Keratinocyte (primary cell): ENCODE measurements at regions not wholly inside any gene's neighbourhood (a gene's known extent, or its start where the extent isn't known, plus 50 kb on each side); places are given as distances from the start of the nearest gene placed in this dataset.

Source experiments
- DNase-seq: peaks from one replicate; pipeline ENCODE4 v3.0.0-alpha.2; 2011; ENCODE audit warnings: low read depth, missing footprints, low spot score
- FAIRE-seq: peaks from 2 replicates; lab custom pipeline; 2011; peaks lifted over from hg19 to GRCh38; lab: Jason Lieb, UNC
- H2AFZ ChIP-seq: 2 replicates; pipeline ENCODE4 v1.6.0; 2012; ENCODE audit warnings: low read length, control low read depth, inconsistent platforms; ENCODE audit not compliant: control insufficient read depth
- H3K27ac ChIP-seq: 2 replicates; pipeline ENCODE4 v1.5.1; 2011; ENCODE audit warnings: low read length; ENCODE audit not compliant: control insufficient read depth, insufficient read depth
- H3K27me3 ChIP-seq: 3 replicates; pipeline ENCODE4 v1.6.0; 2011; ENCODE audit warnings: low read length; ENCODE audit not compliant: control insufficient read depth, insufficient read depth; ENCODE audit errors: extremely low read depth
- H3K36me3 ChIP-seq, 2 experiments: 2 replicates in 1 of 2; 3 replicates in 1 of 2; pipeline ENCODE4 v1.5.1; 2011; ENCODE audit warnings: low read length in 2 of 2, mild to moderate bottlenecking in 1 of 2; ENCODE audit not compliant: control insufficient read depth in 2 of 2, insufficient read depth in 2 of 2; ENCODE audit errors: extremely low read depth in 1 of 2
- H3K4me1 ChIP-seq: 3 replicates; pipeline ENCODE4 v1.5.1; 2011; ENCODE audit warnings: low read length; ENCODE audit not compliant: control insufficient read depth, insufficient read depth; ENCODE audit errors: extremely low read depth
- H3K4me2 ChIP-seq: 3 replicates; pipeline ENCODE4 v1.6.0; 2011; ENCODE audit warnings: low read depth, low read length; ENCODE audit not compliant: control insufficient read depth, insufficient read depth; ENCODE audit errors: extremely low read depth
- H3K4me3 ChIP-seq, 3 experiments: fragments of 200-600 bp in 1 of 3; sonication (generic) in 1 of 3; 2 replicates in 2 of 3; 3 replicates in 1 of 3; pipeline ENCODE4 v1.5.1; 2011 to 2016; ENCODE audit warnings: low read length in 3 of 3, mild to moderate bottlenecking in 3 of 3, control low read depth in 2 of 3, inconsistent platforms in 1 of 3, low read depth in 1 of 3, mixed read lengths in 1 of 3, mixed run types in 1 of 3, moderate library complexity in 1 of 3; ENCODE audit not compliant: control insufficient read depth in 2 of 3, insufficient read depth in 2 of 3; ENCODE audit errors: extremely low read depth in 1 of 3
- H3K79me2 ChIP-seq: 2 replicates; pipeline ENCODE4 v1.6.0; 2012; ENCODE audit warnings: low read length; ENCODE audit not compliant: control insufficient read depth, insufficient read depth
- H3K9ac ChIP-seq: 3 replicates; pipeline ENCODE4 v1.6.0; 2011; ENCODE audit warnings: low read length; ENCODE audit not compliant: control insufficient read depth, insufficient read depth; ENCODE audit errors: extremely low read depth
- H3K9me1 ChIP-seq: 3 replicates; pipeline ENCODE4 v1.6.0; 2011; ENCODE audit warnings: low read length; ENCODE audit not compliant: control insufficient read depth, insufficient read depth; ENCODE audit errors: extremely low read depth
- H3K9me3 ChIP-seq: 2 replicates; pipeline ENCODE4 v1.5.1; 2012; ENCODE audit warnings: low read depth, low read length; ENCODE audit not compliant: control insufficient read depth
- H4K20me1 ChIP-seq: 3 replicates; pipeline ENCODE4 v1.6.0; 2011; ENCODE audit warnings: low read length; ENCODE audit not compliant: control insufficient read depth, insufficient read depth; ENCODE audit errors: extremely low read depth
- EZH2 ChIP-seq: IDR thresholded peaks from one replicate; pipeline ENCODE4 v1.6.1; 2012; ENCODE audit warnings: inconsistent platforms, mild to moderate bottlenecking, low read length, moderate library complexity
- dilution Hi-C: fragments of 300-500 bp; cut with MboI; formaldehyde crosslinking; loops from one replicate; pipeline ENCODE4 v1.7.0; 2020; ENCODE audit warnings: low sequenced_read_pairs; ENCODE audit not compliant: extremely low pct_ligation_motif_present
- TF ChIP-seq, protein P1 (sequence below), 3 experiments: IDR thresholded peaks in 1 of 3; conservative IDR thresholded peaks in 1 of 3; optimal IDR thresholded peaks in 1 of 3; 2 replicates in 2 of 3; 3 replicates in 1 of 3; pipeline versions ENCODE3 to v1.5.1; 2011; ENCODE audit warnings: low read length in 3 of 3, mild to moderate bottlenecking in 3 of 3, moderate library complexity in 2 of 3, control low read depth in 1 of 3, inconsistent platforms in 1 of 3; ENCODE audit not compliant: insufficient read depth in 2 of 3; ENCODE audit errors: extremely low read depth in 1 of 3

DNA sequence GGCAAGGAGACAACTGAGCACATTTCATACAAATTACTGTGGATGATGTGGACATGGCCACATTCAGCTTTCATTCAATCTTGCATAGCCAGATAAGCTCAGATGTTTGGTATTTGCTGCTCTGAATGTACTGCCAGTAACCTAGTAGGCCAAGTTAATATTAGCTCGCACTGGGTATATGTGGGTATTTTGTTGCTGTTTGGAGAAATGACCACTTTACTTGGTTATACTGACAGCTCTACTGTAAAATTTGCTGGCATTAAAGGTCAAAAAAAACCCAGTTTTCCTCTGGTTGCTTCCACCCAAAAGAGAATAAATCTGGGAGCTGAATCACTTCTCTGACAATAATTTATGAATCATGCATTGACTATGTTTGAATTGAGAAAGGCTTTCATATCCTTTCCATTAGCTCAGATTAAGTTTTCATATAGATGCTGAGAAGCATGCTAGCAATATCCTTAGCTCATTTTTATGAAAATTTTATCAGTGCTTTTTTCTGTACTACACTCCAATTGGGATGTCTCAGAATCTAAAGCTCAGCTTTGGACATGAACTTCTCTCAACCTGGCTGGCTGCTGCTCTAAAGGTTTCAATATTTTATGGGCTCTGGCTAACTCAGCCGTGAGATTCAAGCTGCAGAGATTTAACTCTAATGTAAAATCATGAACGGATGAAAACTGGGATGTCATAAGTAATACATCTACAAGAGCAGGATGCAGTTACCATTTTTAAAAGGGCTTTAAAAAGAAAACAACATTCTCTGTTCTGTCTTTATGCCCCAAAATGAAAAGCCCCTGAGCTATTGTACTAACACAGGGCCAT lies 330.0 kb downstream of the BARHL2 start:
- FAIRE-seq (peak; percentile 79), DNase-seq (no peak)
- Histone ChIP-seq H2AFZ (no peak overlapping the region), H4K20me1 (no peaks in the 10 kb centered on the region), H3K9ac (no peak overlapping the region), H3K27me3 (no peaks in the 10 kb centered on the region), H3K79me2 (no peaks in the 10 kb centered on the region), H3K4me1 (peaks cover 24% of the 10 kb centered on the region), H3K9me3 (no peaks in the 10 kb centered on the region), H3K4me3 (no peak overlapping the region), H3K36me3 (no peaks in the 10 kb centered on the region), H3K9me1 (peaks cover 2% of the 10 kb centered on the region), H3K27ac (no peak overlapping the region), H3K4me2 (peak overlapping the region; percentile 12)
- TF ChIP-seq EZH2, result no peak
- TF ChIP-seq, protein P1, sequence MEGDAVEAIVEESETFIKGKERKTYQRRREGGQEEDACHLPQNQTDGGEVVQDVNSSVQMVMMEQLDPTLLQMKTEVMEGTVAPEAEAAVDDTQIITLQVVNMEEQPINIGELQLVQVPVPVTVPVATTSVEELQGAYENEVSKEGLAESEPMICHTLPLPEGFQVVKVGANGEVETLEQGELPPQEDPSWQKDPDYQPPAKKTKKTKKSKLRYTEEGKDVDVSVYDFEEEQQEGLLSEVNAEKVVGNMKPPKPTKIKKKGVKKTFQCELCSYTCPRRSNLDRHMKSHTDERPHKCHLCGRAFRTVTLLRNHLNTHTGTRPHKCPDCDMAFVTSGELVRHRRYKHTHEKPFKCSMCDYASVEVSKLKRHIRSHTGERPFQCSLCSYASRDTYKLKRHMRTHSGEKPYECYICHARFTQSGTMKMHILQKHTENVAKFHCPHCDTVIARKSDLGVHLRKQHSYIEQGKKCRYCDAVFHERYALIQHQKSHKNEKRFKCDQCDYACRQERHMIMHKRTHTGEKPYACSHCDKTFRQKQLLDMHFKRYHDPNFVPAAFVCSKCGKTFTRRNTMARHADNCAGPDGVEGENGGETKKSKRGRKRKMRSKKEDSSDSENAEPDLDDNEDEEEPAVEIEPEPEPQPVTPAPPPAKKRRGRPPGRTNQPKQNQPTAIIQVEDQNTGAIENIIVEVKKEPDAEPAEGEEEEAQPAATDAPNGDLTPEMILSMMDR (optimal IDR thresholded peaks at IDR 0.05 in 1 of 3, IDR thresholded peaks at IDR 0.05 in 1 of 3, conservative IDR thresholded peaks at IDR 0.05 in 1 of 3; ENCODE audit: extremely low read depth in 1 of 3, insufficient read depth in 2 of 3, low read length in 3 of 3), result no peak
- dilution Hi-C loops, result no loop called here

DNA sequence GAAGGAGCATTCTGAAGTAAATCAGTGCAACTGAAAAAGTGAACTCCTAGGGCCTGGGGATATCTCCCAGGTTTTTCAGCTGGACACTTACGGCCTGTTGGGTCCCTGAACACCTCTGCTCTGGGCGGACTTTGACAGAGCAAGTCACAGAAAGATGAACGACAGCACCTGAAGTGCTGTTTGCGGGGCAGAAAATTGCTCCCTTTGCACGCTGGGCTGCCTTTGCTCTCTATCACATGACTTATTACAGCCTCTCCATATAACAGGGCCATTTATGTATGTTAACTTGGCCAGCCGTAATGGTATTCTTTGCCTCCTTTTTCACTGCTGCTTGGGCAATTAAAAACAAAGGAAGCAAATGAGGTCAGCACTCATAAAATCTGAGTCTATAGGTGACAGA lies 332.9 kb downstream of the BARHL2 start:
- no peaks in the 10 kb centered on the region for H3K79me2 ChIP-seq
- DNase-seq (no peak), FAIRE-seq (no peak)
- no peaks in the 10 kb centered on the region for H3K36me3 ChIP-seq
- dilution Hi-C loops, result no loop called here
- no peaks in the 10 kb centered on the region for H4K20me1 ChIP-seq
- H3K4me2 ChIP-seq, result no peak overlapping the region
- no peaks in the 10 kb centered on the region for H3K27me3 ChIP-seq
- H3K4me3 ChIP-seq, result no peak overlapping the region
- H3K9me3 ChIP-seq, result no peaks in the 10 kb centered on the region
- H2AFZ ChIP-seq, result no peak overlapping the region
- peaks cover 16% of the 10 kb centered on the region for H3K4me1 ChIP-seq
- peaks cover 2% of the 10 kb centered on the region for H3K9me1 ChIP-seq
- no peak overlapping the region for H3K27ac ChIP-seq
- H3K9ac ChIP-seq, result no peak overlapping the region
- TF ChIP-seq, protein P1 (optimal IDR thresholded peaks at IDR 0.05 in 1 of 3, IDR thresholded peaks at IDR 0.05 in 1 of 3, conservative IDR thresholded peaks at IDR 0.05 in 1 of 3; ENCODE audit: extremely low read depth in 1 of 3, insufficient read depth in 2 of 3, low read length in 3 of 3), result no peak
- no peak for TF ChIP-seq EZH2
